OCI-LY1 (cell line): ENCODE measurements at regions not wholly inside any gene's neighbourhood (a gene's known extent, or its start where the extent isn't known, plus 50 kb on each side); places are given as distances from the start of the nearest gene placed in this dataset.

ENCODE experiments used
- CTCF ChIP-seq: fragments of 200-600 bp; sonication (generic), shearing (Covaris generic); IDR thresholded peaks from 2 replicates; pipeline ENCODE4 v1.5.1; 2017; ENCODE audit warnings: mild to moderate bottlenecking, antibody characterized with exemption, low read length, moderate library complexity, mixed read lengths
- EZH2 ChIP-seq: fragments of 200-600 bp; sonication (generic), shearing (Covaris generic); IDR thresholded peaks from 2 replicates; pipeline ENCODE4 v1.8.0; 2017; ENCODE audit warnings: borderline replicate concordance, mixed run types, mild to moderate bottlenecking, antibody characterized with exemption, low read length, moderate library complexity, mixed read lengths

- TF ChIP-seq CTCF = no peak
- TF ChIP-seq EZH2 = no peak
These were observed 954.8 kb downstream of the GBE1 start for GRCh38 chr3:80806673-80807072.
